Right lobe of liver (tissue), 6 donors: ENCODE measurements at regions not wholly inside any gene's neighbourhood (a gene's known extent, or its start where the extent isn't known, plus 50 kb on each side); places are given as distances from the start of the nearest gene placed in this dataset.

Experiments used
- ATAC-seq, 4 donors: fragments of 200-7000 bp; cut with Tn5 transposase; one replicate each; pipeline ENCODE4 v1.9.1; 2020; ENCODE audit warnings: mild to moderate bottlenecking in 4 of 4, moderate library complexity in 4 of 4
- DNase-seq, 3 donors: peaks; one replicate each; pipeline ENCODE4 v3.0.0-alpha.2; 2020
- H3K27ac ChIP-seq, 3 donors: fragments of 200-600 bp; one replicate each; pipeline ENCODE4 v1.8.0; 2022
- H3K27me3 ChIP-seq, 2 donors: fragments of 200-600 bp; one replicate each; pipeline ENCODE4 v1.8.0; 2022
- H3K36me3 ChIP-seq, 4 donors: fragments of 200-600 bp; sonication (generic) in 1 of 4; one replicate each; pipeline versions ENCODE4 v1.5.1 to v1.8.0; 2017 to 2022; ENCODE audit warnings: control low read depth in 1 of 4
- H3K4me1 ChIP-seq, 4 donors: fragments of 200-600 bp; sonication (generic) in 1 of 4; one replicate each; pipeline versions ENCODE4 v1.5.1 to v1.8.0; 2017 to 2022; ENCODE audit warnings: control low read depth in 1 of 4
- H3K4me3 ChIP-seq, 3 donors: fragments of 200-600 bp; one replicate each; pipeline ENCODE4 v1.8.0; 2022
- H3K9me3 ChIP-seq, 4 donors: fragments of 200-600 bp; sonication (generic) in 1 of 4; one replicate each; pipeline versions ENCODE4 v1.5.1 to v1.8.0; 2017 to 2022; ENCODE audit warnings: control low read depth in 1 of 4
- POLR2A ChIP-seq: fragments of 450-650 bp; IDR thresholded peaks from one replicate; pipeline ENCODE4 v1.6.1; 2017; ENCODE audit warnings: antibody characterized with exemption, mild to moderate bottlenecking
- WGBS: methylation state at CpG from one replicate; pipeline ENCODE4 v1.1.6; 2018; ENCODE audit warnings: low coverage, low lambda C conversion rate; ENCODE audit not compliant: insufficient coverage; ENCODE audit errors: missing lambda C conversion rate; 5-methylcytosine and 5-hydroxymethylcytosine counted together
- intact Hi-C, 2 donors: fragments of 100-400 bp; cut with DNase I; formaldehyde crosslinking; loops; one replicate each; pipeline versions ENCODE4 v1.11.2 to v1.14.1; 2022
- TF ChIP-seq, protein P1 (sequence below), 4 donors: fragments of 200-600 bp in 3 of 4; fragments of 450-650 bp in 1 of 4; IDR thresholded peaks; one replicate each; pipeline versions ENCODE4 v1.5.1 to v1.8.0; 2016 to 2022; ENCODE audit warnings: antibody characterized with exemption in 4 of 4, mild to moderate bottlenecking in 2 of 4
- donor health status: DM: no; HTN: yes; CAD: no.
- donor health status: DM: no; HTN: no; CAD: no.
- donor health status: DM: no; HTN: no; CAD: no.
- donor health status: DM: no; HTN: yes; CAD: no.
- donor health status: DM: no; HTN: yes; CAD: no.

DNA sequence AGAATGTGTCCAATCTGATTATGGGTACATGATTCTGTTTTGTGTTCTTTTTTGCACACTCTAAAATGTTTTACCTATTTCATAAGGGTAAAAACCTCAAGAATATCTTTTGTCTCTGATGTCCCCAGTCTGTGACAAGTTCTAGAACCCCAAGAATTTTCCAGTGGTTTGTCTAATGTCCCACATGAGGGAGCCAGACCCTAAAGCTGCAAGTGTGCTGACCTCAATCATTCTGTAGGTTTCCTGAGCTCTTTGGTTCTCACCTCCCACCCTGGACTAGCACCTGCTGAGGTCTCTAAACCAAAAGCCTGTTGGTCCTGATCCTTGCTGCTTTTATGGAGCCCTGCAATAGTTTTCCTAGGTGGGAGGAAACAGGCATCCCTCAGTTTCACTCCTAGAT, 149.8 kb upstream of the MPPED2 start:
- DNase-seq: no peak
- TF ChIP-seq, protein P1, sequence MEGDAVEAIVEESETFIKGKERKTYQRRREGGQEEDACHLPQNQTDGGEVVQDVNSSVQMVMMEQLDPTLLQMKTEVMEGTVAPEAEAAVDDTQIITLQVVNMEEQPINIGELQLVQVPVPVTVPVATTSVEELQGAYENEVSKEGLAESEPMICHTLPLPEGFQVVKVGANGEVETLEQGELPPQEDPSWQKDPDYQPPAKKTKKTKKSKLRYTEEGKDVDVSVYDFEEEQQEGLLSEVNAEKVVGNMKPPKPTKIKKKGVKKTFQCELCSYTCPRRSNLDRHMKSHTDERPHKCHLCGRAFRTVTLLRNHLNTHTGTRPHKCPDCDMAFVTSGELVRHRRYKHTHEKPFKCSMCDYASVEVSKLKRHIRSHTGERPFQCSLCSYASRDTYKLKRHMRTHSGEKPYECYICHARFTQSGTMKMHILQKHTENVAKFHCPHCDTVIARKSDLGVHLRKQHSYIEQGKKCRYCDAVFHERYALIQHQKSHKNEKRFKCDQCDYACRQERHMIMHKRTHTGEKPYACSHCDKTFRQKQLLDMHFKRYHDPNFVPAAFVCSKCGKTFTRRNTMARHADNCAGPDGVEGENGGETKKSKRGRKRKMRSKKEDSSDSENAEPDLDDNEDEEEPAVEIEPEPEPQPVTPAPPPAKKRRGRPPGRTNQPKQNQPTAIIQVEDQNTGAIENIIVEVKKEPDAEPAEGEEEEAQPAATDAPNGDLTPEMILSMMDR (IDR thresholded peaks at IDR 0.05): peak in 2 of 4 donors; percentile 25 to 38
- no peak for TF ChIP-seq POLR2A

DNA sequence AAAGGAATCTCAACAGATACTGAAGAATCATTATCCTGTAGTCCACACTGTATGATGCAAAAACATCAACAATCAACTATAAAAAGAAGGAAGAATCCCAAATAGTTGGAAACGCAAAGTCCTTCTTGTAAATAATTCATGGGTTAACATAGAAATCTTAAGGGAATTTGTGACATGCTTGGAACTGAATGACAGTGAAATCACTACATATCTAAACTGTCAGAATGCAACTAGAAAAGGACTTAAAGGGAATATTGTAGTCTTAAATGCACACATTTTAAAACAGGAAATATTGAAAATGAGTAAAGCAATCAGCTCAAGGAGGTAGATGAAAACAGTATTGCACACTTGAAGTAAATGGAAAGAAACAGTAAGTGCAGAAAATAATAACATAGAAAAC, 147.6 kb upstream of the MPPED2 start:
- TF ChIP-seq, protein P1 (IDR thresholded peaks at IDR 0.05): no peak
- TF ChIP-seq POLR2A: no peak
- Histone ChIP-seq H3K4me1 (no peaks in the 10 kb centered on the region), H3K36me3 (no peaks in the 10 kb centered on the region), H3K9me3 (no peaks in the 10 kb centered on the region), H3K27ac (no peak overlapping the region), H3K4me3 (no peak overlapping the region), H3K27me3 (no peaks in the 10 kb centered on the region)
- intact Hi-C loops: no loop called here
- DNase-seq (no peak), ATAC-seq (no peak)
- WGBS: 85% methylated on average over 1 of the region's 1 CpG

More for the DNA sequence above, 149.8 kb upstream of the MPPED2 start:
- Histone ChIP-seq H3K27ac (no peak overlapping the region), H3K4me1 (no peaks in the 10 kb centered on the region), H3K4me3 (no peak overlapping the region), H3K9me3 (no peaks in the 10 kb centered on the region), H3K36me3 (no peaks in the 10 kb centered on the region), H3K27me3 (no peaks in the 10 kb centered on the region)
- peak; percentile 32 to 59 (median 48) for ATAC-seq
- intact Hi-C loops: no loop called here

DNA sequence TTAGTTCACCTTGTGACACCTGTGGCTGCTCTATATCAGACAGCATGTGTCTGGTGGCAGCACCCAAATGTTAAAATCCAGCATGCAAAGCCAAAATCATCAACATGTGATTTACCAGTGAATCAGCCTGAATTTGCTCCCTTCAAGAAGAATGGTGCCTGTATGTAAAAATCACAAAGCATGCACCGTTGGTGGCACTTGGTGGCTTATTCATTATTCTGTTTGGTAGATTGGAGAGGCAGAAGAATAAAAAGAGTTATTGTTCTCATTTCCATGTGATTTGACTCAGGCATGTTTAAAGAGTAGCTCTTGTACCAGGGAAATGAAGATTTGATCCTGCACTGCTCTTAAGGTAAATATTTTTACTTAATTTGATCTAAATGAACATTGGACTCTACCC, 143.9 kb upstream of the MPPED2 start:
- Histone ChIP-seq H3K4me1 (no peaks in the 10 kb centered on the region), H3K36me3 (no peaks in the 10 kb centered on the region), H3K9me3 (no peaks in the 10 kb centered on the region), H3K27ac (no peak overlapping the region), H3K27me3 (no peaks in the 10 kb centered on the region), H3K4me3 (no peak overlapping the region)
- ATAC-seq: no peak
- 53% methylated on average over 1 of the region's 1 CpG for WGBS
- TF ChIP-seq, protein P1 (IDR thresholded peaks at IDR 0.05): no peak
- TF ChIP-seq POLR2A: no peak
- intact Hi-C loops: no loop called here
- no peak for DNase-seq

DNA sequence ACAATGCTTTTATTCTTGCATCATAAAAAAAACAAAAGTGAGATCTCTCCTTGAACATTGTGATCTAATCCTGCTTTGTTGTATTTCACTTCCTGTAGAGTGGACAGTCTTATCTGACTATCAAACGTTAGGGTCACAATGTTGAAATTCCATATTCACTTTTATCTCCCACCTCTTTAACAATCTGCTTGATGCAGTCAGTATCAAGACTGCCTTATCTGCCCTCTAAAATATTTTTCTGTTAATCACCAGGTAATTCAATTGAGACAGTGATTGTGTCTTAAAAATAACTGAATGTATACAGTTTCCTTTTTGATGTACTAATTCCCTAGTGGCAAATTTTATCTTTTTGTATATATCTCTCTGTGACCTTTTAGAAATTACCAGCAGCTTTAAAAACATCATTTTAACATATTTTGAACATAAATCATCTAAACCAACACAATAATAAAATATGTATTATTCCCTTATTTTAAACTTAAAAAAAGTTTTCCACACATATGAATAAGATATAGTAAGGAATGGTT, 143.1 kb upstream of the MPPED2 start:
- Histone ChIP-seq H3K9me3 (no peaks in the 10 kb centered on the region), H3K4me3 (no peak overlapping the region), H3K27me3 (no peaks in the 10 kb centered on the region), H3K4me1 (no peaks in the 10 kb centered on the region), H3K27ac (no peak overlapping the region), H3K36me3 (no peaks in the 10 kb centered on the region)
- WGBS: 0% methylated on average over 1 of the region's 1 CpG
- intact Hi-C loops: no loop called here
- no peak for ATAC-seq
- no peak for DNase-seq
- TF ChIP-seq, protein P1 (IDR thresholded peaks at IDR 0.05): no peak
- TF ChIP-seq POLR2A: no peak

DNA sequence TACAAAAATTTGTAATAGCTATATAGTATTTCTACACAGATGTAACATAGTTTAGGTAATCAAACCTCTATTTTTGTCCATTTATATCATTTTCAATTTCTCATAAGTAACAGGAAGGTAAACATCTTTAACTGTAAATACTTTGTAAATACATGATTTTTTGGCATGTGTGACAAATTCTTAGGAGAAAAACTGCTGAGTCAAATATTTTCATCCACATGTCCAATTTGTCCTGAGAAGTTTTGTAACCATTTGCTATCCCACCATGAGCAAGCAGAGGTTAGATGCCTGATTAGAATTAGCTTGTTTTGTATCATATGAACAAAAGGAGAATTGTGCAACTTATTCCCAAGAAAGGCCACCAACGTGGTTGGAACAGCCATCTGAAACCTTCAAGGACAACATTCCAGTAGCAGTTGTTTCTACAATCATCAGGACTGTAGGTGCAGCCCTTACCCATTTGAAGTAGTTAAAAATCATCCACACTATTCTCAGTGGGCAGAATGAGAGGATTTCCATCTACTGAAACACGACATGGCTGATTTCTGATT, 139.6 kb upstream of the MPPED2 start:
- Histone ChIP-seq H3K4me3 (no peak overlapping the region), H3K36me3 (no peaks in the 10 kb centered on the region), H3K27ac (no peak overlapping the region), H3K27me3 (no peaks in the 10 kb centered on the region), H3K9me3 (no peaks in the 10 kb centered on the region), H3K4me1 (no peaks in the 10 kb centered on the region)
- ATAC-seq (no peak), DNase-seq (no peak)
- 32% methylated on average over 2 of the region's 2 CpGs for WGBS
- no peak for TF ChIP-seq POLR2A
- TF ChIP-seq, protein P1 (IDR thresholded peaks at IDR 0.05): no peak
- intact Hi-C loops: no loop called here
